ENCODE measurements at regions not wholly inside any gene's neighbourhood (a gene's known extent, or its start where the extent isn't known, plus 50 kb on each side); places are given as distances from the start of the nearest gene placed in this dataset.
"Not testable (repeated sequence)": the region's sequence is repeated elsewhere in the genome, so short reads cannot be mapped to it uniquely, and the experiment has no call there.

DNA sequence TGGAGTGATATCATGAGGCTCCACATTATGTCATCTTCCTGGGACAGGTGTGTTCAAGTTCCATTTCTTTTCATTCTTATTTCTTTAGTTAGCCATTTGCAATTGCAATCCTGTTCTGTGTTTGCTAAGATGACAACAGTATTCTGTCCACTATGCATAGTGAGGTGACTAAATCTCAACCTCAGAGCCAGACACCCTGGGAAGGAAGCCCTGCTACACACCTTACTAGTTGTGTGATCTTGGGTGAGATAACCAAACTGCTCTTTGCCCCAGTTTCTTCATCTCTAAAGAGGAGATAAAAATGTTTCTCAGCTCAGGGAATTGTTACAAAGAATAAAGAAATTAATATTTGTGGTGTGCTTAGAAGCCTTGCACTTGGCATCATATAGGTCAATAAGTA lies 215.1 kb upstream of the RPS23 start:
- no peak for DNase-seq (ENCODE audit: low read depth)

DNA sequence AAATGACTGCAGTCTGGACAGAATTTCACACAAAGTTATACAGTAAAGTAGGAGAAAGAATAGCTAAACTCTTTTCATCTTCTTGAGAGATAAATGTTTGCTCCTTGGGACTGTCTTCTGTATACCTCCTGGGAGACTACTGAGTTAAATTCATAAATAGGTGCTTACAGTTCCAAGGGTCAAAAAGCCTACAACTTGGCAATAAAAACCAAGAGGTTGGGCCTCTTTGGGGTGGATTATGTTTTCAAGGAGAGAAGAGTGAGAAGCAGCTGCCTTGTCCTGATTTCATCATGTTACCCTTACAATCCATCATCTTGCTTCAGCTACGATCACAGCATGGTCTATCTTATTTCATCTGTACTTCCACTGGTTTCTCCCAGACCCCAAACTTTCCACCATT lies 213.2 kb upstream of the RPS23 start:
- no peak for DNase-seq (ENCODE audit: low read depth)

DNA sequence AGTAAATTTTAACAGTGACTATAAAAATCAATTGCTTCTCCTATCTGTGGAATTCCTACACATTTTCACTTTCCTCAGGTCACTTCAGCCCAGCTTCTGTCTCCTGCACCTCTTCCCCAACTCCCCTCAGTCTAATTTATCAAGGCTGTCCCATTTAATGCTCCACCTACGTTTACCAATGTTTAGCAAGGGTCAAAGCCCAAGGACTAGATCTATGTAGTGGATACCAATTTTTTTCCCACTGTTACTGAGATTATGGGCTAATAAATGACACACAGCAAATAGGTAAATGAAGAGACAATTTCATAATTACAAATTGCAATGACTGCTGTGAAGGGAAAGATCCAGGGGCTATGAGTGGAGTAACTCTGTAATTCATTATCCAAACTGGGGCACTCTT lies 211.5 kb upstream of the RPS23 start:
- no peak for DNase-seq (ENCODE audit: low read depth)

DNA sequence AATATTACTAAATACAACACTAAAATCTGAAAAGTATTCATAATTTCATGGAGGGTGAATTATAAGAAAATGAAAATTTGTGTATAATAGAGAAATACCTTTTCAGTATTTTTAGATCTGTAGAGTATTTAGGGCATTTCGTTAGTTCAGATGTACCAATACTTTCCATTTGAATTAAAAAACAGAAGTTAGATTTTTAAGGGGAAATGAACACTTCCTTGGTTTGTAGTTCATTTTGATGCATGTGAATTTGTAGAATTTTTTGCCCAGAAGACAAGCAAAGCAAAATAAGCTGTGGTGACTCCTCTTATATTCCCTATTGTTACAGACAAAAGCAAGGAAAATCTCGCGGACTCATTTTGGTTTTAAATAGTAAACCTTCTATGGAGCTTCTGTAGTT lies 209.0 kb upstream of the RPS23 start:
- DNase-seq (ENCODE audit: low read depth) = no peak

DNA sequence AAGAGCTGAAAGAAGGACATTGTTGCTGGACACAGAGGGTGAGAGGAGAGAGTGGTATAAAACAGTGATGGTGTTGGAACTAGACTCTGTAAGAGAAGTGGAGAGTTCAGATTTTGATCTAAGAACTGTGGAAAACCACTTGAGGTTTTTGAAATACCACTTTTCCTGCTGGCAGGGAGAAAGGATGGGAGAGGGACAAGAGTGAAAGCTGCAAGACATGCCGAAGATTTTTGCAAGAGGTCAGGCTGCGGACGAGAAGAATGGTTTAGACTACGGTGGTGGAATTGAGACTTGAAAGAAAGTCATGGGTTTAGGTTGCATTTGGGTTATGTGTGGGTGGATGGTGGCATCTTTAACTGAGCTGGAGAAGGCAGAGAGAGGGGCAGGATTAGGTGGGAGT lies 202.2 kb upstream of the RPS23 start:
- no peak for DNase-seq (ENCODE audit: low read depth)

DNA sequence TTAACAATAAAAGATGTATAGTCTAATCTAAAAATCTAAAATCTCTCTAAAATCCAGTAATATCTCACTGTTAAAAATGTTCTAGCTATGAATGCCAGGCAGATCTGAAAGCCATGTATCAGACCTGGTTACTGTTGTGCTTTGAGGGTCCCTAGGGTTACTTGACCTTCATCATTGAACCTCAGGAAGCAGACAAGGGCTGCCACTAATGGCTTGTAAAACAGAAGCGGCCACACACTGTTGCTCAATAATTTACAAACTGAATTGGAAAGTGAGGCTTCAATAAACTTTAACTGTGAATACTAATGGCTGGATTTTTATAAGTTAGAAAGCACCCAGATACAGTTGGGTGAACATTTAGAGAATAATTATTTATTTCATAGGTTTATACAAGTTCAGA lies 198.0 kb upstream of the RPS23 start:
- DNase-seq (ENCODE audit: low read depth) = no peak

DNA sequence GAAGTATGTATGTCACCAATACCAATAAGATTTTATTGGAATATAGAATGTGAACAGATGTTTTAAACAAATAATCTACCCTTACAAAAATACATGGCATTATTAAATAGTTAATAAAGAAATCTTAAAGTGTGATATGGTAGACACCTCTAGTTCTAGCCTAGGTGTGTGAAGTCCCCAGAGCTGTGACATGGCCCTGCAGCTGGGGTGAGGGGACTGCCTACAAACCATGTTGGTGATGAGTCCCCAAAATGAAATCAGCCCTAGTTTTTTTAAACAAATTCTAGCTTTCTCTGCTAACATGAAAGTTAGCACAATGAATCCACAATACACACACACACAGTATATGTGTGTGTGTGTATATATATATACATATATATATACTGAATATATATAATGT lies 195.1 kb upstream of the RPS23 start:
- no peak for DNase-seq (ENCODE audit: low read depth)

DNA sequence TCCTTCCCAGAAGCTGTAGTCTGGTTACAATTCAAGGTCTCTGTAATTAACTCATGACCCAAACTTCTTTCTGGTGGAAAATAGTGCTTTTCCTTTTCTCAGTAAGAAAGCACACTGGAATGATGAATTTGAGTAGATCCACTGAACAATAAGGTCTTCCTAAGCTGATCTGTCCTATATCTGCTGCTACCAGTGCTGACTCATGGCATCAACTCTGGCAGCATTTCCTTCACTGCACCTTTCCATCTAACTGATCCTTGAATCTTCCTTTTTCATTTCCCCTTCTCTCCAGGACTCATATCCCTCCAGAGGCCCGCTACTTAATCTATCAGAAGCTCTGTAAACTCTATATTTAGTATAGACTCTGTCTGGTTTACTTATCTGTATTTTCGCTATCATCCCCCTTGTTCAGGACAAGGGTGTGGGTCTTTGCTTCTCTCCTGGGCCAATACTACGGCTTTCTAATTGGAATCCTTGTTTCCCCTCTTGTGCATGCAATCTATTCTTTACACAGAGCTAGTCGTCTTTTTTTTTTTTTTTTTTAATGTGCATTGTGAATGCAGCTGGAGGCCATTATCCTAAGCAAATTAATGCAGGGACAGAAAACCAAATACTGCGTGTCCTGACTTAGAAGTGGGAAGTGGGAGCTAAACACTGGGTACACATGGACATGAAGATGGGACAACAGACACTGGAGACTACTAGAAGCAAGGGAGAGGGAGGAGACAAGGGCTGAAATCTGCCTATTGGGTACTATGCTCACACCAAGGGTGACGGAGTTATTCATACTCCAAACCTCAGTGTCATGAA lies 192.2 kb upstream of the RPS23 start:
- no peak for DNase-seq (ENCODE audit: low read depth)

DNA sequence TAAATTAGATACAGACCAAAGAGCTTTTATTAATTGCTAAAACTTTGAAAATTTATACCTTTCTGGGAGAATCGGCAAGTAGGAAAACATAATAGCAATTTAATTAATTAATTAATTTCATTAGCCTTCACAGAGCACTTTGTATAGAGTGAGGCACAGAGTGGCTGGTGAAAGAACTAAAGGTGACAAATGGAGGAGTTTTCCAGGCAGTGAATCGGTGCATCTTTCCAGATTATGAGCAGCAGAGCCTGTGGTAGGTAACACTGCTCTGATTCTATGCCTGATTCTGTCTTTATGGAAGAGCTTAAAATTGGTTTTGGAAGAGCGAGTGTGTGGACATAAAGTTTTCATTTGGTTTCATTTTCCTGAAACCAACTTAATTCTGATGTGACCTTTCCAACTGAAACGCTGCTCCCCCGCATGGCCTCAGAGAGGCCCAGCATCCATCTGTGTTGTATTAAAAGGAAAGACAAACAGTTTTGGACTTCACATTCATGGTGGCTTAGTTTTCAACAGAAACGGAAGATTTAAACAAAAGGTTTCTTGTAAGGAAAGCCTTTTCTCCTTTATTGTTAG lies 188.9 kb upstream of the RPS23 start:
- DNase-seq (ENCODE audit: low read depth) = no peak

DNA sequence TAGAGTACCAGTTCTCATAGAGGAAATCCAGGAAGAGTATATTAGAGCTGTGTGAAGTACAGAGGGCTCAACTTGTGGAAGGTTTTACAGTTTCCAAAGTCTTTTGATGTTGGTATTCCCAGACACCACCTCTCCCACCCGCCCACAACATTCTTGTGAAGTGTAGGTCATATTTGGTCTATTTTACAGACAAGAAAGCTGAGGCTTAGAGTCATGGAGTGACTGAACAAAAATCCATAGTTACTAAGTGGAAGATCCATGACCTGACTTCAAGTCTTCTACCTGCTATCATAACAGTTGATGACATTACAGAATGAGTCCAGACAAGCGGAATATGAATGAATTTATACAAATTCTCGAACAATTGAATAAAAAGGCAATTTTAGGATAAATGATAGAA lies 187.1 kb upstream of the RPS23 start:
- no peak for DNase-seq (ENCODE audit: low read depth)

DNA sequence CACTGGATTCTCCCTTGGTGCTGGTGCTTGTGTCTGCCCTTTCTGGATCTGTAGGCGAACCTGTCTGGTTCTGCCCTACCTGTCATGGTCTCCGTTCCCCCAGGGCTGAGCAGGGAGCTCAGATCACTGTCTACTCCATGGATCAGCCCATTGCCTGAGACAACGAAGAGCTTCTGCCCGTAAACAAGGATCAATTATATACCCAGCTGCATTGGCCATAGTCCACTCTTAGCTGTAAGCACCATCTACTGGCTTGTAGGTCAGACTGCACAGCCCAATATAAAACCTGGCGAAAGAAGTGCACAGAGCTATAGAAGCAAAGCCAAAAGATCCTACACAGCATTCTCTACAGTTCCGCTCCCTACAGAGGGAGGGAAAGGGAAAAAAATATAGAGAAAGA lies 181.5 kb upstream of the RPS23 start:
- DNase-seq (ENCODE audit: low read depth) = no peak

DNA sequence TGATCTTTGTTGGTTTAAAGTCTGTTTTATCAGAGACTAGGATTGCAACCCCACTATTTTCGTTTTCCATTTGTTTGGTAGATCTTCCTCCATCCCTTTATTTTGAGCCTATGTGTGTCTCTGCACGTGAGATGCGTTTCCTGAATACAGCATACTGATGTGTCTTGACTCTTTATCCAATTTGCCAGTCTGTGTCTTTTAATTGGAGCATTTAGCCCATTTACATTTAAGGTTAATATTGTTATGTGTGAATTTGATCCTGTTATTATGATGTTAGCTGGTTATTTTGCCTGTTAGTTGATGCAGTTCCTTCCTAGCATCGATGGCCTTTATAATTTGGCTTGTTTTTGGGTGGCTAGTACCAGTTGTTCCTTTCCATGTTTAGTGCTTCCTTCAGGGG lies 177.2 kb upstream of the RPS23 start:
- DNase-seq (ENCODE audit: low read depth) = not testable (repeated sequence)

DNA sequence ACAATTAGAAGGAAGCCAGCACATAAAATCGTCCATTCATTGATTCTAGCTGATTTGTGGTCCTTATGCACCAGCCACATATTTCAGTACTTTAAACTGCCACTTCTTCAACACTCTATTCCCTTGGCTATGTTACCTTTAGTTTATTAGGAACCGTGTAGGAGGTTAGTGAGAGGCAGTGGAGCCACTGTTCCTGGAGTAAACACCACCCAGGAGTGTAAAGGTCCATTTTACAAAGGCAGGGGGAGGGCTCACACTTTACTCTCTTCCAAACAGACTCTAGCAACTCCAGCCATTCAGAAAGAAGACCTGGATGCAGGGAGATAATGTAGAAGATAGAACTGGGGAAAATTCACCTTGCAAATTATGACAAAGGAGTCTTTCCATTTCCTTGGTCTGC lies 170.2 kb upstream of the RPS23 start:
- DNase-seq (ENCODE audit: low read depth) = no peak

DNA sequence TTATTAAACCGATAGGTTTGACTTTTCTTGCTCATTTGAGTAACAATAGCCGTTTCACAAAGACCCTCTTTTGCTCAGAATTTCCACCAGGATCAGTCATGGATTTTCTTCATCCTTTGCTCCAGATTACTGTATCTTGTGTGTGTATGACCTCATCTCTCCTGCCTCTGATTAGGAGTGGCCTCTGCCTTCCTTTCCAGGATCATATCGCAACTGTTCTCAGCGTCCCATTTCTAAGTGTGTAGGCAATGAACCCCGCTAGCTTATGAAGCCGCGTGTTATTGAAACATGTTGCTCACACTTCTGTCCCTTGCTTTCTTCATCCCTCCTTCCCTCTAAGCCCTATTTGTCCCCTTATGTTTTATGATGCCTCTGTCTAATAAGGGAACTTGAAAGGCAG lies 169.8 kb upstream of the RPS23 start:
- no peak for DNase-seq (ENCODE audit: low read depth)

DNA sequence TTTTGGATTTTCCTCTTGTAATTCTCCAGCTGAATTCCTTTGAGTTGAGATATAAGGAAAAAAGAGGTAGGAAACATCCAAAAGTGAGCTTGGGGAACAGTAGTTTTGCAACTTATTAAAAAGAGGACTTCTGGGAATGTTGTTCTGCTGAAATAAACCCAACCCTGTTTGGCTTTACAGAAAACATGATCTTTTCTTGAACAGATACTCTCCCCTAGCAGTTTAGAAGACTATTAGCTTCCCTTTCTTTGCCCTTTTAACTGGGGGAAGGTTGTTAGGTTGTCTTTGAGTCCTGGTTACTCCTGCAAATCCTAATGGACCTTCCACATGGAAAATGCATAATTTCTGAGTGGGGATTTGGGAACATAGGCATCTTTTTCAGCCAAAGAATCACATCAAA lies 168.7 kb upstream of the RPS23 start:
- no peak for DNase-seq (ENCODE audit: low read depth)

DNA sequence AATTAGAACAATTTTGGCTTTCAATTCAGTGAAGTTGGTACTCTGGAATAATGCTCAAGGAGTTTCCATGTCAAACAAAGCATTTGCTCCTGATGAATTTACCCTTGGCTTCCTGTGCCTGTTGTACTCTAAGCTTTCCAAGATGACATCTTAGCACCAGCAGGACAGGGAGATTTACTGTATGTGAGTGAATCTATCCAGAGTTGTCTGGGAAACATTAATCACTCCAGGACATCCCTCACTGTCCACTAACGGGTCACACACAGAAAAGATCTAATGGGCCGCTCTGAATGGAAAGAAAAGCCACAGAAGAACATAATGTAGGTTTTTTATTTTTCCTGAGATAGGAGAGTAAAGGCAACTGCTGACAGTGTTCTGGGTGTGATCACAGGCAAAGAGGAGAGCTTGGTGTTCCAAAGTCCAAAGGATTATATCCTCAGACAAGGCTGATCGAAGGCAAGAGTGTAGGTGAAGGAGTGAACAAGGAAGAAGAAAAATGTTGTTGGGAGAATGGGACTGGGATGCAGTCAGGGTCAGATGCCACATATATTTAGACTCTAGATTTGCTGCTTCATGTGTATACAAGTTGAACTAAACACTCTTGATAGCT lies 167.7 kb upstream of the RPS23 start:
- DNase-seq (ENCODE audit: low read depth) = no peak

DNA sequence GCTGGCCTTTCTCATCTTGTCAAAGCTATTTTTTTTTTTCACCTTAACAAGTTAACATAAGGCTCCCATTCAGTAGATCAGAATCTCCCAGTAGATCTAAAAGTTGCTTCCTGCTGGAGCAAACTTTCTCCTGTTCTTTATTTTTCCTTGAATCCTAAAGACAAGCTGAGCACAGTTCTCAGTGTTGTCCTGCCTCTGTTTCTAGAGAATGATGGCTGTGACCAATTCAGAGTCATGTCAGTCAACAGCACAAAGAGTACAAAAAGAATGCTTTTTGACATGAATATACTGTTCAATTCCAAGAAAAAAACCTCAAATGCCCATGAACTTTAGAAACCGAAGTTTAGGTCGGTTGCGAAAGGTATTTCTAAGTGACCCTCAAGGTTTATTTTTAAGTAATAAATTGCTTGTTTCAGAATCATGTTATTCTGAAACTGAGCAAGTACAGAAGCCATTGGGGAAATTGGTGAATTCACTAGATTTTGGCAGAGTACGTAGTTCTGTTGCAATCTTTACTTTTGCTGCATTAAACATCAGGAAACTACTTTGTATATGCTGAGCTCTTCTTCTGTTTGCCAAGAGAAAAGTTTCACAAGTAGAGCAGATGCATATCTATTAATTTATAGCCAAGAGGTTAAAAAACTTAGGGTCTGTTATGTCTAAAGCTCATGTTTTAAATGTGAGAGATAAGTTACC lies 161.7 kb upstream of the RPS23 start:
- DNase-seq (ENCODE audit: low read depth) = no peak

DNA sequence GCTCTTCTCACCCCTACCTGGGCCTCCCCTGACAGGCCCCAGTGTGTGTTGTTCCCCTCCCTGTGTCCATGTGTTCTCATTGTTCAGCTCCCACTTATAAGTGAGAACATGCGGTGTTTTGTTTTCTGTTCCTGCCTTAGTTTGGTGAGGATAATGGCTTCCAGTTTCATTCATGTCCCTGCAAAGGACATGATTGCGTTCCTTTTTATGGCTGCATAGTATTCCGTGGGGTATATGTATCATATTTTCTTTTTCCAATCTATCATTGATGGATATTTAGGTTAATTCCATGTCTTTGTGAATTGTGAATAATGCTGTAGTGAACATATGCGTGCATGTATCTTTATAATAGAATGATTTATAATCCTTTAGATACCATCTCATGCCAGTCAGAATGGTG lies 159.4 kb upstream of the RPS23 start:
- DNase-seq (ENCODE audit: low read depth) = not testable (repeated sequence)

DNA sequence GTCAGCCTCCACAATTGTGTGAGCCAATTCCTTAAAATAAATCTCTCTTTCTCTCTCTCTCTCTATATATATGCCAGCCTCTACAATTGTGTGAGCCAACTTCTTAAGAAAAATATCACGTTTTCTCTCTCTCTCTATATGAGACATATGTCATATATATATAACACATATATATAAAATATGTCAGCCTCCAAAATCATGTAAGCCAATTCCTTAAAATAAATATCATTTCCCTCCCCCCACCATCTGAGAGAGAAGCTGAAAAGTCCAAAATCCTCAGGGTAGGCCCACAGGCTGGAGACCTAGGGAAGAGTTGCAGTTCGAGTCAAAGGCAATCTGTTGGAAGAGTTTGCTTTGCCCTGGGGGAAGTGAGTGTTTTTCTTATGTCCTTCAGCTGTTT lies 158.1 kb upstream of the RPS23 start:
- no peak for DNase-seq (ENCODE audit: low read depth)

DNA sequence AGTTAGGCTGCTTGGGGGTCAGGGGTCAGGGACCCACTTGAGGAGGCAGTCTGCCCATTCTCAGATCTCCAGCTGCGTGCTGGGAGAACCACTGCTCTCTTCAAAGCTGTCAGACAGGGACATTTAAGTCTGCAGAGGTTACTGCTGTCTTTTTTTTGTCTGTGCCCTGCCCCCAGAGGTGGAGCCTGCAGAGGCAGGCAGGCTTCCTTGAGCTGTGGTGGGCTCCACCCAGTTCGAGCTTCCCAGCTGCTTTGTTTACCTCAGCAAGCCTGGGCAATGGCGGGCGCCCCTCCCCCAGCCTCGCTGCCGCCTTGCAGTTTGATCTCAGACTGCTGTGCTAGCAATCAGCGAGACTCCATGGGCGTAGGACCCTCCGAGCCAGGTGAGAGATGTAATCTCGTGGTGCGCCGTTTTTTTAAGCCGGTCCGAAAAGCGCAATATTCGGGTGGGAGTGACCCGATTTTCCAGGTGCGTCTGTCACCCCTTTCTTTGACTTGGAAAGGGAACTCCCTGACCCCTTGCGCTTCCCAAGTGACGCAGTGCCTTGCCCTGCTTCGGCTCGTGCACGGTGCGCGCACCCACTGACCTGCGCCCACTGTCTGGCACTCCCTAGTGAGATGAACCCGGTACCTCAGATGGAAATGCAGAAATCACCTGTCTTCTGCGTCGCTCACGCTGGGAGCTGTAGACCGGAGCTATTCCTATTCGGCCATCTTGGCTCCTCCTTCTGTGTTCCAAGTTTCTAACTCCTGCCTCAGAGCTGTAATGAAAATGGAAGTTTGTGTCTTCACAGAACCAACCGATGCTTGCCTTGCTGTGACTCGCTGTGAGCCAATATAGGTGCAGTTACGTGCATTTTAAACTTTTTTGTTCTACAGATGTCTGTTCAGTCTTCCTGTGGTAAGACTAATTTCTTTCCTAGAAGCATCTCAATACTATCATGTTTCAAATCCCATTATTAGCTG lies 156.8 kb upstream of the RPS23 start:
- DNase-seq (ENCODE audit: low read depth) = not testable (repeated sequence)

DNA sequence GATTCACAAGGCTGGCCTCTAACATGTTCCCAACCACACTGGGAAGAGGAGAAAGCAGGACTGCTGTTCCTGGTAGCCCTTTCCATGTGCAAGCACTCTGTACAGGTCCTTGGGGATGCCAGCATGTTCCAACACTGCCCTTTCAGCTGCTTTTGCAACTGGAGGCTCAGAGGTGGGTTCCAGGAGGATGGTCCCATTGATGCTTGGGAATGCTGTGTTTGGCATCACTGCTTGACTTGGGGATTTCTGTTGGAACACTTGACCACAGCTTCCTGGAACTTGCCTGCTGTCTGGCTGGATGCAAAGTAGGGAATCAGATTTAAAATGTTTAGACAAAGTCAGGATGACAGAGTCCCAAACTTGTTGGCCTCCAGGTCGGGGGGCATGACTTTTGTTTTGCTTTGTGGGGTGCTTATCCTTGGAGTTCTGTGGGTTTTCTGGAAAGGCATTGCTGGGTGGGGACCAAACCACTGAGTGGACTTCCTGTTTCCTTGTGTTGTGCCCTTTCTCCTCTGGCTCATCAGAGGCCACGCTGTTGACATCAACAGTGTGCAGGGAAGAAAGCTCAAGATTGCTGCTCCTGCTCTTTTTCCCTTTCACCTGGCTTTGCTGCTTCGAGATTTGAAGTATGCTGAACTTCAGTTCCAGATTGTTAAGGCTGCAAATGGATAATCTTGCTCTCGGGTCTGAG lies 148.5 kb upstream of the RPS23 start:
- no peak for DNase-seq (ENCODE audit: low read depth)
